ENCODE measurements at regions not wholly inside any gene's neighbourhood (a gene's known extent, or its start where the extent isn't known, plus 50 kb on each side); places are given as distances from the start of the nearest gene placed in this dataset.

DNA sequence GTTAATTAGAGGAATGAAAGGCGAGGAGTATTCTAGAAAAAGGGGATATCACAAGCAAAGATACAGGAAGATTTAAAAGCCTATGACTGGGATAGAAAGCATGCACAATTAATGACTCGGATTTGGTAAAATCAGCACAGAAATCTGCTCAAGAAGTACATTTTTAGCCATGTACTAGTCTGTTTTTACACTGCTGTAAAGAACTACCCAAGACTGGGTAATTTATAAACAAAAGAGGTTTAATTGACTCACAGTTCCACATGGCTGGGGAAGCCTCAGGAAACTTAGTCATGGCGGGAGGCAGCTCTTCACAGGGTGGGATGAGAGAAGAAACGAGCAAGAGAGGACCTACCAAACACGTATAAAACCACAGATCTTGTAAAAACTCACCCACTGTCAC is 716.3 kb upstream of the MDGA2 start:
- TF ChIP-seq CTCF (IDR thresholded peaks at IDR 0.05) (no peak), POLR2A (IDR thresholded peaks at IDR 0.05) (no peak), POLR2AphosphoS5 (IDR thresholded peaks at IDR 0.05) (no peak)

Measured in upper lobe of left lung (tissue), 4 donors.